ENCODE measurements at regions not wholly inside any gene's neighbourhood (a gene's known extent, or its start where the extent isn't known, plus 50 kb on each side); places are given as distances from the start of the nearest gene placed in this dataset.

GRCh38 chr13:79767126-79767525 is 286.2 kb downstream of the NDFIP2 start:
- no peak for DNase-seq

- no peak for DNase-seq
Observed at GRCh38 chr13:79765331-79765730, 284.4 kb downstream of the NDFIP2 start.

GRCh38 chr13:79749984-79750551 is 269.1 kb downstream of the NDFIP2 start:
- DNase-seq: no peak

GRCh38 chr13:79749566-79749965 is 268.6 kb downstream of the NDFIP2 start:
- no peak for DNase-seq

- no peak for DNase-seq
Observed at GRCh38 chr13:79745081-79745480, 264.1 kb downstream of the NDFIP2 start.

GRCh38 chr13:79742923-79743322 is 262.0 kb downstream of the NDFIP2 start:
- no peak for DNase-seq

GRCh38 chr13:79740991-79741390 is 260.0 kb downstream of the NDFIP2 start:
- no peak for DNase-seq

GRCh38 chr13:79736356-79736755 is 255.4 kb downstream of the NDFIP2 start:
- no peak for DNase-seq

GRCh38 chr13:79735228-79735627 is 254.3 kb downstream of the NDFIP2 start:
- no peak for DNase-seq

- no peak for DNase-seq
Observed at GRCh38 chr13:79727086-79727485, 246.1 kb downstream of the NDFIP2 start.

- no peak for DNase-seq
Observed at GRCh38 chr13:79725841-79726240, 244.9 kb downstream of the NDFIP2 start.

- DNase-seq: no peak
Observed at GRCh38 chr13:79724348-79725103, 243.6 kb downstream of the NDFIP2 start.

GRCh38 chr13:79723519-79724024 is 242.6 kb downstream of the NDFIP2 start:
- DNase-seq: no peak

GRCh38 chr13:79722885-79723445 is 242.0 kb downstream of the NDFIP2 start:
- no peak for DNase-seq

- DNase-seq: no peak
Observed at GRCh38 chr13:79716191-79716590, 235.2 kb downstream of the NDFIP2 start.

GRCh38 chr13:79711631-79712030 is 230.7 kb downstream of the NDFIP2 start:
- no peak for DNase-seq

GRCh38 chr13:79710376-79710775 is 229.4 kb downstream of the NDFIP2 start:
- no peak for DNase-seq

GRCh38 chr13:79709471-79709870 is 228.5 kb downstream of the NDFIP2 start:
- DNase-seq: no peak

GRCh38 chr13:79703772-79704171 is 222.8 kb downstream of the NDFIP2 start:
- no peak for DNase-seq

- DNase-seq: no peak
Observed at GRCh38 chr13:79695754-79696153, 214.8 kb downstream of the NDFIP2 start.

GRCh38 chr13:79692846-79693245 is 211.9 kb downstream of the NDFIP2 start:
- DNase-seq: no peak

GRCh38 chr13:79691826-79692225 is 210.9 kb downstream of the NDFIP2 start:
- DNase-seq: no peak

GRCh38 chr13:79688741-79689140 is 207.8 kb downstream of the NDFIP2 start:
- no peak for DNase-seq

GRCh38 chr13:79686441-79686840 is 205.5 kb downstream of the NDFIP2 start:
- no peak for DNase-seq

Measured in NCI-H2081 treated with DMSO at 0.1 percent for 48 hours (cell line).